Rectal smooth muscle tissue (tissue), 1 donor: ENCODE measurements at regions not wholly inside any gene's neighbourhood (a gene's known extent, or its start where the extent isn't known, plus 50 kb on each side); places are given as distances from the start of the nearest gene placed in this dataset.

Source experiments
- H3K27ac ChIP-seq: one replicate; pipeline ENCODE4 v1.7.0; 2013; ENCODE audit warnings: low read depth, low read length, inconsistent platforms
- H3K27me3 ChIP-seq: one replicate; pipeline ENCODE4 v1.7.0; 2013; ENCODE audit warnings: low read length; ENCODE audit not compliant: control insufficient read depth, insufficient read depth
- H3K36me3 ChIP-seq: one replicate; pipeline ENCODE4 v1.7.0; 2013; ENCODE audit warnings: low read length; ENCODE audit not compliant: control insufficient read depth, insufficient read depth
- H3K4me1 ChIP-seq: one replicate; pipeline ENCODE4 v1.7.0; 2013; ENCODE audit warnings: low read length; ENCODE audit not compliant: control insufficient read depth, insufficient read depth
- H3K4me3 ChIP-seq: one replicate; pipeline ENCODE4 v1.7.0; 2013; ENCODE audit warnings: low read length
- H3K9ac ChIP-seq: one replicate; pipeline ENCODE4 v1.7.0; 2013; ENCODE audit warnings: low read length

GRCh38 chr6:134610411-134610810, 292.5 kb upstream of the SGK1 start:
- Histone ChIP-seq H3K36me3 (no peaks in the 10 kb centered on the region), H3K4me3 (no peak overlapping the region), H3K27ac (no peak overlapping the region), H3K4me1 (no peaks in the 10 kb centered on the region), H3K27me3 (no peaks in the 10 kb centered on the region), H3K9ac (no peak overlapping the region)

GRCh38 chr6:134609716-134610261, 291.9 kb upstream of the SGK1 start:
- no peak overlapping the region for H3K27ac ChIP-seq
- H3K27me3 ChIP-seq = no peaks in the 10 kb centered on the region
- H3K36me3 ChIP-seq = no peaks in the 10 kb centered on the region
- no peak overlapping the region for H3K4me3 ChIP-seq
- no peaks in the 10 kb centered on the region for H3K4me1 ChIP-seq
- H3K9ac ChIP-seq = no peak overlapping the region

GRCh38 chr6:134607411-134607810, 289.5 kb upstream of the SGK1 start:
- no peak overlapping the region for H3K4me3 ChIP-seq
- no peak overlapping the region for H3K9ac ChIP-seq
- H3K36me3 ChIP-seq = no peaks in the 10 kb centered on the region
- no peak overlapping the region for H3K27ac ChIP-seq
- no peaks in the 10 kb centered on the region for H3K27me3 ChIP-seq
- no peaks in the 10 kb centered on the region for H3K4me1 ChIP-seq

- Histone ChIP-seq H3K27me3 (no peaks in the 10 kb centered on the region), H3K27ac (no peak overlapping the region), H3K4me1 (no peaks in the 10 kb centered on the region), H3K9ac (no peak overlapping the region), H3K4me3 (no peak overlapping the region), H3K36me3 (no peaks in the 10 kb centered on the region)
These were observed 287.1 kb upstream of the SGK1 start for GRCh38 chr6:134605034-134605433.

GRCh38 chr6:134604014-134604676, 286.2 kb upstream of the SGK1 start:
- Histone ChIP-seq H3K4me1 (no peaks in the 10 kb centered on the region), H3K4me3 (no peak overlapping the region), H3K27ac (no peak overlapping the region), H3K27me3 (no peaks in the 10 kb centered on the region), H3K36me3 (no peaks in the 10 kb centered on the region), H3K9ac (no peak overlapping the region)

GRCh38 chr6:134603561-134603960, 285.6 kb upstream of the SGK1 start:
- H3K27ac ChIP-seq = no peak overlapping the region
- no peak overlapping the region for H3K9ac ChIP-seq
- H3K4me1 ChIP-seq = no peaks in the 10 kb centered on the region
- no peak overlapping the region for H3K4me3 ChIP-seq
- no peaks in the 10 kb centered on the region for H3K36me3 ChIP-seq
- no peaks in the 10 kb centered on the region for H3K27me3 ChIP-seq

- H3K4me1 ChIP-seq = no peaks in the 10 kb centered on the region
- H3K27me3 ChIP-seq = no peaks in the 10 kb centered on the region
- H3K9ac ChIP-seq = no peak overlapping the region
- H3K27ac ChIP-seq = no peak overlapping the region
- H3K36me3 ChIP-seq = no peaks in the 10 kb centered on the region
- no peak overlapping the region for H3K4me3 ChIP-seq
These were observed 284.2 kb upstream of the SGK1 start for GRCh38 chr6:134602123-134602522.

GRCh38 chr6:134600671-134601070, 282.8 kb upstream of the SGK1 start:
- no peak overlapping the region for H3K9ac ChIP-seq
- no peaks in the 10 kb centered on the region for H3K27me3 ChIP-seq
- H3K27ac ChIP-seq = no peak overlapping the region
- no peaks in the 10 kb centered on the region for H3K36me3 ChIP-seq
- H3K4me3 ChIP-seq = no peak overlapping the region
- H3K4me1 ChIP-seq = no peaks in the 10 kb centered on the region

- Histone ChIP-seq H3K4me1 (no peaks in the 10 kb centered on the region), H3K9ac (no peak overlapping the region), H3K4me3 (no peak overlapping the region), H3K27ac (no peak overlapping the region), H3K36me3 (no peaks in the 10 kb centered on the region), H3K27me3 (no peaks in the 10 kb centered on the region)
These were observed 281.2 kb upstream of the SGK1 start for GRCh38 chr6:134599079-134599478.

GRCh38 chr6:134596191-134596590, 278.3 kb upstream of the SGK1 start:
- Histone ChIP-seq H3K4me1 (no peaks in the 10 kb centered on the region), H3K27me3 (no peaks in the 10 kb centered on the region), H3K4me3 (no peak overlapping the region), H3K27ac (no peak overlapping the region), H3K9ac (no peak overlapping the region), H3K36me3 (no peaks in the 10 kb centered on the region)

- H3K9ac ChIP-seq = no peak overlapping the region
- no peak overlapping the region for H3K27ac ChIP-seq
- H3K27me3 ChIP-seq = no peaks in the 10 kb centered on the region
- H3K4me3 ChIP-seq = no peak overlapping the region
- no peaks in the 10 kb centered on the region for H3K36me3 ChIP-seq
- H3K4me1 ChIP-seq = no peaks in the 10 kb centered on the region
These were observed 277.0 kb upstream of the SGK1 start for GRCh38 chr6:134594881-134595280.

GRCh38 chr6:134593887-134594286, 276.0 kb upstream of the SGK1 start:
- no peak overlapping the region for H3K9ac ChIP-seq

GRCh38 chr6:134593442-134593841, 275.5 kb upstream of the SGK1 start:
- no peaks in the 10 kb centered on the region for H3K36me3 ChIP-seq
- H3K4me1 ChIP-seq = no peaks in the 10 kb centered on the region
- H3K27me3 ChIP-seq = no peaks in the 10 kb centered on the region
- no peak overlapping the region for H3K27ac ChIP-seq
- no peak overlapping the region for H3K4me3 ChIP-seq
- no peak overlapping the region for H3K9ac ChIP-seq

More at GRCh38 chr6:134593887-134594286, 276.0 kb upstream of the SGK1 start:
- no peaks in the 10 kb centered on the region for H3K27me3 ChIP-seq
- H3K36me3 ChIP-seq = no peaks in the 10 kb centered on the region
- H3K4me3 ChIP-seq = no peak overlapping the region
- H3K27ac ChIP-seq = no peak overlapping the region
- H3K4me1 ChIP-seq = no peaks in the 10 kb centered on the region
